GM18517 (cell line): ENCODE measurements at regions not wholly inside any gene's neighbourhood (a gene's known extent, or its start where the extent isn't known, plus 50 kb on each side); places are given as distances from the start of the nearest gene placed in this dataset.

Experiments
- ATAC-seq: cut with Tn5 transposase; IDR thresholded peaks from one replicate; pipeline ENCODE4 v1.9.1; 2021; ENCODE audit warnings: mild to moderate bottlenecking, moderate library complexity; ENCODE audit not compliant: unreplicated experiment

- ATAC-seq: no peak
These were observed 335.1 kb upstream of the UMPS start for GRCh38 chr3:124395162-124395561.

GRCh38 chr3:124395584-124396338, 334.5 kb upstream of the UMPS start:
- ATAC-seq: no peak

GRCh38 chr3:124396339-124396950, 333.8 kb upstream of the UMPS start:
- ATAC-seq: no peak

GRCh38 chr3:124397088-124397487, 333.2 kb upstream of the UMPS start:
- no peak for ATAC-seq

GRCh38 chr3:124398594-124398993, 331.7 kb upstream of the UMPS start:
- ATAC-seq: no peak

GRCh38 chr3:124401843-124402242, 328.4 kb upstream of the UMPS start:
- no peak for ATAC-seq

GRCh38 chr3:124402791-124403190, 327.5 kb upstream of the UMPS start:
- ATAC-seq: no peak

- ATAC-seq: no peak
These were observed 325.6 kb upstream of the UMPS start for GRCh38 chr3:124404621-124405020.

- no peak for ATAC-seq
These were observed 323.0 kb upstream of the UMPS start for GRCh38 chr3:124407260-124407659.

GRCh38 chr3:124409650-124410275, 320.5 kb upstream of the UMPS start:
- no peak for ATAC-seq

- no peak for ATAC-seq
These were observed 319.8 kb upstream of the UMPS start for GRCh38 chr3:124410471-124410870.

- no peak for ATAC-seq
These were observed 318.5 kb upstream of the UMPS start for GRCh38 chr3:124411728-124412127.

GRCh38 chr3:124412644-124413043, 317.6 kb upstream of the UMPS start:
- no peak for ATAC-seq

GRCh38 chr3:124413393-124413792, 316.9 kb upstream of the UMPS start:
- no peak for ATAC-seq

- no peak for ATAC-seq
These were observed 316.2 kb upstream of the UMPS start for GRCh38 chr3:124413989-124414598.

GRCh38 chr3:124415446-124415960, 314.7 kb upstream of the UMPS start:
- ATAC-seq: no peak

- no peak for ATAC-seq
These were observed 310.9 kb upstream of the UMPS start for GRCh38 chr3:124419303-124419702.

- no peak for ATAC-seq
These were observed 309.9 kb upstream of the UMPS start for GRCh38 chr3:124420392-124420791.

- ATAC-seq: no peak
These were observed 307.4 kb upstream of the UMPS start for GRCh38 chr3:124422805-124423204.

- ATAC-seq: no peak
These were observed 305.9 kb upstream of the UMPS start for GRCh38 chr3:124424396-124424795.

- no peak for ATAC-seq
These were observed 304.3 kb upstream of the UMPS start for GRCh38 chr3:124425972-124426371.
